Lung (tissue), 11 donors: ENCODE measurements at regions not wholly inside any gene's neighbourhood (a gene's known extent, or its start where the extent isn't known, plus 50 kb on each side); places are given as distances from the start of the nearest gene placed in this dataset.

Source experiments
- ATAC-seq: fragments of 200-7000 bp; cut with Tn5 transposase; one replicate; pipeline ENCODE4 v1.9.1; 2020; ENCODE audit warnings: moderate number of reproducible peaks; ENCODE audit not compliant: insufficient read depth, low FRiP score
- DNase-seq, 3 donors: peaks; one replicate each; pipeline ENCODE4 v3.0.0-alpha.2; 2013 to 2017
- H3K27ac ChIP-seq, 2 donors: one replicate each; pipeline ENCODE4 v1.5.1; 2013; ENCODE audit warnings: mild to moderate bottlenecking in 2 of 2, moderate library complexity in 2 of 2, control low read depth in 1 of 2, inconsistent platforms in 1 of 2, low read depth in 1 of 2, low read length in 1 of 2
- H3K27me3 ChIP-seq, 3 donors: one replicate each; pipeline ENCODE4 v1.5.1; 2013; ENCODE audit warnings: low read length in 2 of 3; ENCODE audit not compliant: control insufficient read depth in 3 of 3, insufficient read depth in 3 of 3
- H3K36me3 ChIP-seq, 4 donors: one replicate each; pipeline ENCODE4 v1.5.1; 2013; ENCODE audit warnings: low read length in 4 of 4, mild to moderate bottlenecking in 1 of 4, moderate library complexity in 1 of 4; ENCODE audit not compliant: control insufficient read depth in 4 of 4, insufficient read depth in 4 of 4
- H3K4me1 ChIP-seq, 5 donors: one replicate each; pipeline ENCODE4 v1.5.1; 2013; ENCODE audit warnings: low read length in 5 of 5, mild to moderate bottlenecking in 2 of 5, moderate library complexity in 1 of 5; ENCODE audit not compliant: control insufficient read depth in 5 of 5, insufficient read depth in 5 of 5
- H3K4me3 ChIP-seq: one replicate; pipeline ENCODE4 v1.5.1; 2013; ENCODE audit warnings: mild to moderate bottlenecking, control low read depth, moderate library complexity
- H3K9ac ChIP-seq, 2 donors: one replicate each; pipeline ENCODE4 v1.5.1; 2013; ENCODE audit warnings: low read length in 2 of 2, control low read depth in 1 of 2; ENCODE audit not compliant: insufficient read depth in 1 of 2
- H3K9me3 ChIP-seq, 4 donors: one replicate each; pipeline ENCODE4 v1.5.1; 2013; ENCODE audit warnings: low read length in 3 of 4, mild to moderate bottlenecking in 1 of 4, moderate library complexity in 1 of 4; ENCODE audit not compliant: control insufficient read depth in 4 of 4, insufficient read depth in 3 of 4
- CTCF ChIP-seq: IDR thresholded peaks from 2 replicates; pipeline ENCODE4 v1.5.1; 2012; ENCODE audit warnings: mild to moderate bottlenecking; ENCODE audit errors: control extremely low read depth, extremely low read depth
- WGBS, 2 donors: extraction: QIAGEN DNeasy Blood & Tissue Kit; methylation state at CpG; one replicate each; pipeline ENCODE4 v1.1.7; 2013; 5-methylcytosine and 5-hydroxymethylcytosine counted together
- donor health status: control.
- donor health status: control.
- donor health status: Bipolar disorder and iron deficiency.
- donor health status: healthy.
- donor health status: DM: yes; HTN: yes; CAD: no.

GRCh38 chr12:45122768-45123380, 72.0 kb upstream of the DBX2 start:
- no peaks in the 10 kb centered on the region for H3K4me1 ChIP-seq
- no peak for ATAC-seq
- no peak overlapping the region for H3K4me3 ChIP-seq
- no peaks in the 10 kb centered on the region for H3K9me3 ChIP-seq
- H3K9ac ChIP-seq, result no peak overlapping the region
- 59 to 60% methylated on average over 6 of the region's 6 CpGs for WGBS, 2 donors
- no peaks in the 10 kb centered on the region for H3K36me3 ChIP-seq
- TF ChIP-seq CTCF, result no peak
- peak in 2 of 3 donors; percentile 32 to 49 for DNase-seq
- H3K27ac ChIP-seq, result no peak overlapping the region
- H3K27me3 ChIP-seq, result no peaks in the 10 kb centered on the region

GRCh38 chr12:45124485-45125155, 73.7 kb upstream of the DBX2 start:
- 72 to 82% methylated on average over 3 of the region's 3 CpGs for WGBS, 2 donors
- Histone ChIP-seq H3K27ac (no peak overlapping the region), H3K4me1 (no peaks in the 10 kb centered on the region), H3K9me3 (no peaks in the 10 kb centered on the region), H3K9ac (no peak overlapping the region), H3K36me3 (no peaks in the 10 kb centered on the region), H3K4me3 (no peak overlapping the region), H3K27me3 (no peaks in the 10 kb centered on the region)
- DNase-seq, result no peak
- ATAC-seq, result no peak
- TF ChIP-seq CTCF, result no peak

- Histone ChIP-seq H3K36me3 (no peaks in the 10 kb centered on the region), H3K4me1 (no peaks in the 10 kb centered on the region), H3K9me3 (no peaks in the 10 kb centered on the region), H3K27ac (no peak overlapping the region), H3K9ac (no peak overlapping the region), H3K27me3 (no peaks in the 10 kb centered on the region), H3K4me3 (no peak overlapping the region)
- no peak for ATAC-seq
- no peak for DNase-seq
- TF ChIP-seq CTCF, result no peak
- WGBS, 2 donors, result 90 to 91% methylated on average over 2 of the region's 2 CpGs
Observed at GRCh38 chr12:45125997-45126396, 75.1 kb upstream of the DBX2 start.
